Muscle of leg (tissue), 3 donors: ENCODE measurements at regions not wholly inside any gene's neighbourhood (a gene's known extent, or its start where the extent isn't known, plus 50 kb on each side); places are given as distances from the start of the nearest gene placed in this dataset.
"Not testable (repeated sequence)": the region's sequence is repeated elsewhere in the genome, so short reads cannot be mapped to it uniquely, and the experiment has no call there.

ENCODE experiments used
- DNase-seq: peaks from one replicate; pipeline ENCODE4 v3.0.0; 2013
- H3K27ac ChIP-seq: one replicate; pipeline ENCODE4 v1.5.1; 2013; ENCODE audit warnings: mild to moderate bottlenecking, low read length, control low read depth
- H3K27me3 ChIP-seq: one replicate; pipeline ENCODE4 v1.6.1; 2013; ENCODE audit warnings: low read length; ENCODE audit not compliant: control insufficient read depth, insufficient read depth
- H3K36me3 ChIP-seq: one replicate; pipeline ENCODE4 v1.6.1; 2013; ENCODE audit warnings: low read length; ENCODE audit not compliant: control insufficient read depth, insufficient read depth
- H3K4me1 ChIP-seq: one replicate; pipeline ENCODE4 v1.6.1; 2013; ENCODE audit warnings: low read length; ENCODE audit not compliant: control insufficient read depth, insufficient read depth
- H3K4me3 ChIP-seq: one replicate; pipeline ENCODE4 v1.5.1; 2013; ENCODE audit warnings: low read length, control low read depth
- H3K9me3 ChIP-seq: replicated peaks from 2 replicates; pipeline ENCODE4 v1.6.1; 2013; ENCODE audit warnings: low read depth, low read length; ENCODE audit not compliant: control insufficient read depth
- WGBS: methylation state at CpG from one replicate; pipeline ENCODE4 v1.1.5; 2013; ENCODE audit warnings: missing lambda C conversion rate; ENCODE audit not compliant: insufficient coverage; 5-methylcytosine and 5-hydroxymethylcytosine counted together

DNA sequence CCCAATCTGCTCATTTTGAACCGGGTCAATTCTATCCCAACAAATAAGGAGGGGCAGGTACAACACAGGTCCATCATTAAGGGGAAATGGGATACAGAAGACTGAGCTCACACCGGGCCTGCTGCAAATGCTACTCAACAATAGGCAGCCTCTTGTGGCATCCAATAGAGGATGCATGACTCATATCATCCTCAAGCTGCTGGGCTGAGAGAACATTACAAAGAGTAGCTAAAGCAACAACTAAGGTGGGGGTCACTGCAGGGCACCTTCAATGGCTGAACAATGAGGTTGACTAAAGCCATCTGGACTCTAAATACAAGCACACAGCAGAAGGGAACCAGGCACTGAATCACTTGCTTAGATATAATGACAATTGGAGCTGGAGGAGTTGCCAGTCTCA is 130.1 kb upstream of the SYN3 start:
- Histone ChIP-seq H3K27ac (no peak overlapping the region), H3K4me3 (no peak overlapping the region), H3K9me3 (no peaks in the 10 kb centered on the region), H3K4me1 (no peaks in the 10 kb centered on the region), H3K36me3 (no peaks in the 10 kb centered on the region), H3K27me3 (no peaks in the 10 kb centered on the region)
- DNase-seq = no peak
- WGBS = no CpG with 5 or more reads among the region's 2 CpGs

- Histone ChIP-seq H3K9me3 (no peaks in the 10 kb centered on the region), H3K4me1 (no peaks in the 10 kb centered on the region), H3K27me3 (no peaks in the 10 kb centered on the region), H3K4me3 (no peak overlapping the region), H3K27ac (no peak overlapping the region), H3K36me3 (no peaks in the 10 kb centered on the region)
- DNase-seq = no peak
- WGBS = no CpG with 5 or more reads among the region's 2 CpGs
These were observed 128.6 kb upstream of the SYN3 start for GRCh38 chr22:33186816-33187215.

DNA sequence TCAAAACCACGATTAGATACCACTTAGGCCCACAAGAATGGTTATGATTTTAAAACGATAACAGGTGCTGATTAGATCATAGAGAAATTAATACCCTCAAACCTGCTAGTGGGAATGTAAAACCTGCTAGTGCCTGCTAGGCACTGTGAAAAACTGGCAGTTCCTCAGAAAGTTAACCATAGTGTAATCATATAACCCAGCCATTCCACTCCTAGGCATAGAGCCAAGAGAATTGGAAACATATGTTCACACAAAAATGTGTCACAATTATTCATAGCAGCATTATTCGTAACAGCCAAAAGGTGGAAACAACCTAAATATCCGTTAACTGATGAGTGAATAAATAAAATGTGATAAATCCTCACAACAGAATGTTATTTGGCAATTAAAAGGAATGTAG is 122.2 kb upstream of the SYN3 start:
- no CpG with 5 or more reads among the region's 4 CpGs for WGBS
- Histone ChIP-seq H3K36me3 (no peaks in the 10 kb centered on the region), H3K4me3 (no peak overlapping the region), H3K27me3 (no peaks in the 10 kb centered on the region), H3K9me3 (no peaks in the 10 kb centered on the region), H3K4me1 (no peaks in the 10 kb centered on the region), H3K27ac (no peak overlapping the region)
- DNase-seq = peak; percentile 5

DNA sequence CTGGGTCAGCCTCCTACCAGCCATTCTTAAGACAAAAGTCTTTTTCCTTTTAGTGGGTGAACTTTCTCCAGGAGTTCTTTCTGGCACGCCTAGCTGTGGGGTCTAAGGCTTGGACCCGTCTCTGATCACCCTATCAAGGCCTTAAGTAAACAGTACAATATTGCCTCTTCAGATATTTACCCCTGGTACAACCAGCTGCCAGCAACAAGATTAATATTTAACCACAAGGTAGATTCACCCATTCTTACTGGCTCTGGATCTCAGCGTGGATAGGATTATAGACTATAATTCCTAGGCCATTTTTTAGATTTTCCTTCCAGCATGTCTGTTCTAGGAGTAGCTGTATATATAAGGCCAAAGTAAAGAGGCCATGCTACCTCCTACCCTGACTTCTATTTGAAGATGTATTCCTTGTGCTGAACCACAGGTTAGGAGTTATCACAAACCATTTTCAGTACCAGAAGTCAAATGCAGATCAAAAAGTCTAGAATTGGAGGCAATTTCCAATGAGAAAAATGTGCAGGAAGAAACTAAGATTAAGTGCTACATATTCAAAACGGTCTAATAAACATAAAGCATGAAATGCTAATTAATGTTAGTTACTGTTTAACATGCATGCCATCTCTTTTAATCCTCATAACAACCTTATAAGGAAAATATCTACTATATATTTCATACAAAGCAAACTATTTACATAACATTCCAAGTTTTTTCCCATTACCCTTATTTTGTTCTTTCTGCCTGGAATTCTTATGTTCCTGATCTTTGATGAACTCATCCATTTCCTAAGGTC is 110.0 kb upstream of the SYN3 start:
- DNase-seq = no peak

GRCh38 chr22:33166206-33166605 is 108.0 kb upstream of the SYN3 start:
- WGBS = 61% methylated on average over 7 of the region's 7 CpGs
- H3K27me3 ChIP-seq = peaks cover 3% of the 10 kb centered on the region
- no peaks in the 10 kb centered on the region for H3K4me1 ChIP-seq

More for the DNA sequence above, 110.0 kb upstream of the SYN3 start:
- Histone ChIP-seq H3K27ac (no peak overlapping the region), H3K27me3 (peaks cover 3% of the 10 kb centered on the region), H3K4me3 (no peak overlapping the region), H3K36me3 (no peaks in the 10 kb centered on the region), H3K4me1 (no peaks in the 10 kb centered on the region), H3K9me3 (no peaks in the 10 kb centered on the region)
- WGBS = 64% methylated on average over 2 of the region's 4 CpGs

DNA sequence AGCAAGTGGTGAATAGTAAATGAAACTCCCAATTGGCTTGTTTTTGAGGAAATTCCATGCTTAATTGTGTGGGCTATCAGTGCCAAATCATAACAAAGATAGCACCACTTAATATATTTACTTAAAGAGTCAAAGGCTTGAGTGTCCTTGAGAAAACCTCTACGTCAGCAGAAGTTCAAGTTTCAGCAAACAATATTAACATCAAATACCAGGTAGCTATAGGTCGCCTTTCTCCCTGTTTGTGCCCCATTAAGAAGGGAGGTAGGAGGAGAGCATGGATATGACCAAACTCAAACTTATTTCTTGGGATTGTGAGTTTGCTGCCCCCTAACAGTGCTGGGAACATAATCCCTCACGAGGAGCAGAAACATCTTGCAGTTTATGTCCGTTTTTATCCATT is 105.6 kb upstream of the SYN3 start:
- H3K27ac ChIP-seq = no peak overlapping the region
- no peak for DNase-seq
- 41% methylated on average over 2 of the region's 4 CpGs for WGBS
- H3K4me1 ChIP-seq = no peaks in the 10 kb centered on the region
- no peaks in the 10 kb centered on the region for H3K9me3 ChIP-seq
- H3K4me3 ChIP-seq = no peak overlapping the region
- no peaks in the 10 kb centered on the region for H3K36me3 ChIP-seq
- H3K27me3 ChIP-seq = peaks cover 3% of the 10 kb centered on the region

More at GRCh38 chr22:33166206-33166605, 108.0 kb upstream of the SYN3 start:
- no peak for DNase-seq
- Histone ChIP-seq H3K27ac (no peak overlapping the region), H3K36me3 (no peaks in the 10 kb centered on the region), H3K9me3 (no peaks in the 10 kb centered on the region), H3K4me3 (no peak overlapping the region)

- Histone ChIP-seq H3K4me3 (no peak overlapping the region), H3K27ac (no peak overlapping the region), H3K9me3 (no peaks in the 10 kb centered on the region), H3K27me3 (peaks cover 3% of the 10 kb centered on the region), H3K4me1 (no peaks in the 10 kb centered on the region), H3K36me3 (no peaks in the 10 kb centered on the region)
- WGBS = no CpG with 5 or more reads among the region's 3 CpGs
- DNase-seq = no peak
These were observed 104.0 kb upstream of the SYN3 start for GRCh38 chr22:33162196-33162595.

- no CpG with 5 or more reads among the region's 1 CpG for WGBS
- DNase-seq = no peak
- Histone ChIP-seq H3K27ac (no peak overlapping the region), H3K4me3 (no peak overlapping the region), H3K9me3 (no peaks in the 10 kb centered on the region), H3K4me1 (no peaks in the 10 kb centered on the region), H3K27me3 (no peaks in the 10 kb centered on the region), H3K36me3 (no peaks in the 10 kb centered on the region)
These were observed 102.3 kb upstream of the SYN3 start for GRCh38 chr22:33160525-33160924.

GRCh38 chr22:33154967-33155366 is 96.8 kb upstream of the SYN3 start:
- WGBS = no CpG with 5 or more reads among the region's 1 CpG
- H3K27ac ChIP-seq, DNase-seq, H3K9me3 ChIP-seq, H3K4me1 ChIP-seq, H3K36me3 ChIP-seq, H3K27me3 ChIP-seq, H3K4me3 ChIP-seq: not testable (repeated sequence)

GRCh38 chr22:33149611-33150010 is 91.4 kb upstream of the SYN3 start:
- peak; percentile 30 for DNase-seq
- Histone ChIP-seq H3K9me3 (no peaks in the 10 kb centered on the region), H3K4me3 (no peak overlapping the region), H3K27me3 (no peaks in the 10 kb centered on the region), H3K27ac (no peak overlapping the region), H3K36me3 (no peaks in the 10 kb centered on the region), H3K4me1 (no peaks in the 10 kb centered on the region)
- WGBS = 13% methylated on average over 1 of the region's 2 CpGs

- no peak for DNase-seq
- WGBS = no CpG with 5 or more reads among the region's 1 CpG
- no peaks in the 10 kb centered on the region for H3K36me3 ChIP-seq
- no peaks in the 10 kb centered on the region for H3K27me3 ChIP-seq
- H3K4me1 ChIP-seq = no peaks in the 10 kb centered on the region
- no peak overlapping the region for H3K4me3 ChIP-seq
- no peaks in the 10 kb centered on the region for H3K9me3 ChIP-seq
- H3K27ac ChIP-seq = no peak overlapping the region
These were observed 86.5 kb upstream of the SYN3 start for GRCh38 chr22:33144721-33145120.
